ENCODE measurements at regions not wholly inside any gene's neighbourhood (a gene's known extent, or its start where the extent isn't known, plus 50 kb on each side); places are given as distances from the start of the nearest gene placed in this dataset.
A peak's percentile ranks its signal among the peaks of the same experiment; 100 is the strongest.

- H3K36me3 ChIP-seq: no peaks in the 10 kb centered on the region
- intact Hi-C loops (cut with DNase I): no loop called here
- no peak for ATAC-seq
- H3K4me1 ChIP-seq: peaks cover 0 to 29% (median 14%) of the 10 kb centered on the region in 4 donors
- no peaks in the 10 kb centered on the region for H3K27me3 ChIP-seq
- no peaks in the 10 kb centered on the region for H3K9me3 ChIP-seq
- no peak overlapping the region for H3K4me3 ChIP-seq
- WGBS (ENCODE audit: insufficient coverage, low coverage, low lambda C conversion rate, missing lambda C conversion rate): 80% methylated on average over 6 of the region's 6 CpGs
- DNase-seq: no peak
- no peak overlapping the region for H3K27ac ChIP-seq
- no peak for TF ChIP-seq CTCF (IDR thresholded peaks at IDR 0.05)
- no peak for TF ChIP-seq POLR2A (IDR thresholded peaks at IDR 0.05)
Observed at GRCh38 chr2:42113452-42113851, 55.7 kb upstream of the EML4 start.

DNA sequence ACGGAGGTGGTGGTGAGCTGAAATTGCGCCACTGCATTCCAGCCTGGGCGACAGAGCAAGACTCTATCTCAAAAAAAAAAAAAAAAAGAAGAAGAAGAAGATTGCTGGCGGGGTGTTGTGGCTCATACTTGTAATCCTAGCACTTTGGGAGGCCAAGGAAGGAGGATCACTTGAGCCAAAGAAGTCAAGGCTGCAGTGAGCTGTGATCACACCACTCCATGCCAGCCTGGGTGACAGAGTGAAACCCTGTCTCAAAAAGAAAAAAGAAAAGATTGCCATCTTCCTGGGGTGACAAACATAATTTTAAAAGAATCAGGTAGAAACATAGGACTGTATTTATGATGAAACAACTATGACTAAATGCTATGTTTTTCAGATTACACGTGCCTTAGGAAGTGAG is 55.1 kb upstream of the EML4 start:
- ATAC-seq (no peak), DNase-seq (no peak)
- intact Hi-C loops (cut with DNase I): no loop called here
- Histone ChIP-seq H3K4me1 (peaks cover 0 to 30% (median 15%) of the 10 kb centered on the region in 4 donors), H3K9me3 (no peaks in the 10 kb centered on the region), H3K27me3 (no peaks in the 10 kb centered on the region), H3K4me3 (no peak overlapping the region), H3K27ac (no peak overlapping the region), H3K36me3 (no peaks in the 10 kb centered on the region)
- TF ChIP-seq POLR2A (IDR thresholded peaks at IDR 0.05) (no peak), CTCF (IDR thresholded peaks at IDR 0.05) (no peak)
- WGBS (ENCODE audit: insufficient coverage, low coverage, low lambda C conversion rate, missing lambda C conversion rate): 60% methylated on average over 2 of the region's 5 CpGs

DNA sequence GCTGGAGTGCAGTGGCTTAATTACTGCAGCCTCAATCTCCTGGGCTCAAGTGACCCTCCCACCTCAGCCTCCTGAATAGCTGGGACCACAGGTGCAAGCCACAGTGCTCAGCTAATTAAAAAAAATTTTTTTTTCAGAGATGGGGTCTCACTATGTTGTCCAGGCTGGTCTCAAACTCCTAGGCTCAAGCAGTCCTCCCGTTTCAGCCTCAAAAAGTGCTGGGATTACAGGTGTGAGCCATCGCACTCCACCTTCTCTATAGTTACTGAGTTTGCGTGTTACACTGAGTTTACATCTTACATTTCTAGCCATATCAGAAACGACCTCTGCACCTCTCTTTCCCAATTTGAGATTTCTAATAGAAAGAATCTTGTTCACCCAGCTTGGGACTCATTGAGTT is 53.6 kb upstream of the EML4 start:
- DNase-seq (no peak), ATAC-seq (peak in 2 of 4 donors; percentile 1 to 29)
- Histone ChIP-seq H3K36me3 (no peaks in the 10 kb centered on the region), H3K4me1 (peaks cover 0 to 30% (median 15%) of the 10 kb centered on the region in 4 donors), H3K4me3 (no peak overlapping the region), H3K9me3 (no peaks in the 10 kb centered on the region), H3K27ac (peak overlapping the region; percentile 60 to 94 (median 83)), H3K27me3 (no peaks in the 10 kb centered on the region)
- no peak for TF ChIP-seq POLR2A (IDR thresholded peaks at IDR 0.05)
- TF ChIP-seq CTCF (IDR thresholded peaks at IDR 0.05): no peak
- 64% methylated on average over 4 of the region's 4 CpGs for WGBS (ENCODE audit: insufficient coverage, low coverage, low lambda C conversion rate, missing lambda C conversion rate)
- intact Hi-C loops (cut with DNase I): no loop called here

- Histone ChIP-seq H3K36me3 (no peaks in the 10 kb centered on the region), H3K27ac (peak overlapping the region; percentile 60 to 94 (median 83)), H3K9me3 (no peaks in the 10 kb centered on the region), H3K27me3 (no peaks in the 10 kb centered on the region), H3K4me1 (peaks cover 0 to 30% (median 15%) of the 10 kb centered on the region in 4 donors), H3K4me3 (no peak overlapping the region)
- TF ChIP-seq CTCF (IDR thresholded peaks at IDR 0.05) (no peak), POLR2A (IDR thresholded peaks at IDR 0.05) (no peak)
- DNase-seq (no peak), ATAC-seq (peak; percentile 82 to 93 (median 90))
- intact Hi-C loops (cut with DNase I): no loop called here
- 22% methylated on average over 5 of the region's 5 CpGs for WGBS (ENCODE audit: insufficient coverage, low coverage, low lambda C conversion rate, missing lambda C conversion rate)
Observed at GRCh38 chr2:42116195-42117181, 52.7 kb upstream of the EML4 start.
